Bone marrow (tissue), 2 donors: ENCODE measurements at regions not wholly inside any gene's neighbourhood (a gene's known extent, or its start where the extent isn't known, plus 50 kb on each side); places are given as distances from the start of the nearest gene placed in this dataset.
A peak's percentile ranks its signal among the peaks of the same experiment; 100 is the strongest.
"Not testable (repeated sequence)": the region's sequence is repeated elsewhere in the genome, so short reads cannot be mapped to it uniquely, and the experiment has no call there.

Experiments
- DNase-seq, 2 donors: peaks; one replicate each; lab custom pipeline; 2025; lab: John Stamatoyannopoulos, UW

DNA sequence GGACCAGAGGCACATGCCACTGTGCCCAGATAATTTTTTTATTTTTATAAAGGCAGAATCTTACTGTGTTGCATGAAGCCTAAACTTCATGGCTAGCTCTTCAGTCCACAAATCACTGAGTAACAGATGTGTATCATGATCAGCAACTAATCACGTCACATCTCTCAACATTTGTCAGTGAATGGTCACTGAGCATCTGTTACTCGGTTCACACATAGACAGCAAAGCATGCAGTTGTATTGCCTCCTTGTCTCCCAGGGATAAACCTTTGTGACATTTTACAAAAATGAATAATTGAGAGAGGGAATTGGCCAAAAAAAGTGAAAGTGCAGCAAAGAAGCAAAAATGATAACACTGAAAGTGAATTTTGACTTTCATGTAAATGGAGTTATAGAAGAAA lies 85.9 kb upstream of the BTG1 start:
- not testable (repeated sequence) for DNase-seq

DNA sequence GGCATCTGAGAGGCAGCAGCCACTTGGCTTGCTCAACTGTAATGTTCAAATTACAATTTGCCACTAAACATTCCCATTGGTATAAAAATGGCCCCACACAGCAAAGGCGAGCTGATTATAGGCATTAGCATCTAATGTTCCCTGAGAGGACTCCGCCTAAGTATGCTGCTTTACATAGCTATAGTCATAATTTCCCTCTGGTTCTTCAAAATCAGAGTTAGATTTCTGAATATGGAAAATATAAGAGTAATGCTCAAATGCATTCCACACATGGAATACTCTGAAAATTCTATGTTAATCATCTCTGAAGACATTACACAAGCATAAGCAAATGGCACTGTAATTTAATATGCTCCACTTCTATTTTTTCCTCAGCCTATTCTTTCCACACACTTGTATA lies 83.7 kb upstream of the BTG1 start:
- DNase-seq = no peak

GRCh38 chr12:92226961-92227360 lies 81.3 kb upstream of the BTG1 start:
- no peak for DNase-seq

DNA sequence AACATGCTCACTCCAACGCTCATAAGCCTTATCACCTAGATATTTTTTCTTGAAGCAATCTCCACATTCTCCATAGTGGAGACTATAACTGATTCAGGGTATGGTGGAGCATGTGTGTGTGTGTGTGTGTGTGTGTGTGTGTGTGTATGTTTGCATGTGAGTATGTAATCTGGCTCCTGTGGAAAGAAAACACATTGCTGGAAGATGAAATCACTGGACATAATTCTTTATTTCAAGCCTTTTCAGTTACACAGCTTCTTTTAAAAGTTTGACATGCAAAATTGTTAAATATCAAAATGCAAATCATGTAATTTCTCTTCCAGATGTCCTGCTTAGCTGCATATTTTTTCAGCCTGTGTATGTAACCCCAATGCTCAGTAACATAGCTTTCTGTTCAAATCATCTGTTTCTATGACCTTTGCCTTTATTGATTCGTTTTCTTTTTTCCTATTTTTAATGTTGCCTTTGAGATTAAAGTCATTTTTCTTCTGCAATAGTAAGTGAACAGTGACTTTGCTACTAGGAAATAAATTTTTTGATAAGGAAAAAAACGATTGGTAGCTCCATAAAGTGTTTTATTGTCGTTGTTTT lies 80.5 kb upstream of the BTG1 start:
- no peak for DNase-seq

- no peak for DNase-seq
Measured at GRCh38 chr12:92224685-92225331, 79.2 kb upstream of the BTG1 start.

DNA sequence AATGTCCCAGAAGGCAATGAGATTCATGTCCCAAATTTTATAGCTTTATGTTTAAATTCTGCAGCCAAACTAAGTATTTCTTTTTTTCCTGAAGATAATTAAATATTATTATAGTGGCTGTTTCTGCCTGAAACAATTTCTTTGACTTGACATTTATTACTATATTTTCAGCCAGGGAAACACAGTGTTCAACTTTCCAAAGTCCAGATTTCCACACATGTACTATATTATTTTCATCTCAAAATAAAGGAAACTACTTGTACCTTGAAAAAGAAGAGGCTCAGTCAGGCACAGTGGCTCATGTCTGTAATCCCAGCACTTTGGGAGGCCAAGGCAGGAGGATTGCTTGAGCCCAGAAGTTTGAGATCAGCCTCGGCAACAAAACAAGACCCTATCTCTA lies 77.8 kb upstream of the BTG1 start:
- no peak for DNase-seq

DNA sequence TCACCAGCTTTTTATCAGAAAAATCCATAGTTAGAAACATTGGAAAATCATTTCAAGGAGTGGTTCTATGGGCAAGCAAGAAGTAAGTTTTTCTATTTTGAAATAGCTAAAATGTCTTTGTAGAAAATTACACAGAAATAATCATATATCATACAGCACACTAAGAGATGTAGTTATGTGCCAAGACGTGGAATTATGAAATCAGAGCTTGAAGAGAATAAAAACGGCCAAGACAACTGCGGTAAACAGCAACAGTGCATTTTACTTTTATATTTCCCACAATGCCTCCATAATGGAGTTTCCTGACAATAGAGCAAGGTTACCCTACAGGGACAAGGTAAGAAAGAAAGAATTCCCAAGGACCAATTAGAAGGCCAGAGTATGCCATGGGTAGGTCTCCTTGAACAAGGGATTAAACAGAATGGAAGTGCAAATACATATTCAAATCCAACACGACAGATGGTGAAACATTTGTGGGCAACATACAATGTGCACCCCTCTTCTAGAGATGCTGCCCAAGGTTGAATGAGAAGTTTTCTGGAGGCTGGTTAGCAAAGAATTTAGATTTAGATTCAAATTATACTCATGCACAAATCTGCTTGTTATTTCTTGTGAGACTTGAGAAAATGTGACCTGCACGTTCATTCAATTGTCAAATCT lies 76.1 kb upstream of the BTG1 start:
- DNase-seq = no peak

DNA sequence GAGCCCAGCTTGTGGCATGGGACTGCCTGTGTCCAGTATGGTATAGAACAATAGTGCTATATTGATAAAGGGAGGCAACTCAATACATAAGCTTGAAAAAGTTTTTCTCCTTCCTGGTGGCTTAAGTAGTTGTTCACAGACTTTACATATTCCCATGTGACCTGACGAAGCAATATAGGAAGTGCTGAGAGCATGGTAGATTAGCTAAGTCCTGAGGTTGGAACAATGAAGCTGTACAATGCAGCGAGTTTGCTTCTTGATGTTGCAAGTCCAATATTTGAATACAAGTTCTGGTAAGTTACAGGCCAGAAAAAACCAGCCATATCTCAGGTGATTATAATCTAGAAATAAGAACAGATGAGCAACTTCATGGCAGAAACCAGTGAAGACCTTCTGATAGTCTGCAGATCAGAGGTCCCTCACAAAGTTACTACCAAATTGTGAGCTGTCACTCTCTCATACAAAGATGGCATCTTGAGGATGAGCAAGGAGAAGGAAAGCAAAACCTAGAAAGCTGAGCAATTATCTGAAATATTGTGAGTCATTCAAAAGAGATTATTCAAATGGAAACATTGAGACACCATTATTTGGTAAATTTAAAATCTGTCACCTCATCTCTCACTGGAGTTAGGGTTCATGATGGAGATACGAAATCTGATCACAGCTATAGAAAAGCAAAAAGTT lies 72.9 kb upstream of the BTG1 start:
- no peak for DNase-seq

GRCh38 chr12:92216092-92216491 lies 70.4 kb upstream of the BTG1 start:
- DNase-seq = no peak

DNA sequence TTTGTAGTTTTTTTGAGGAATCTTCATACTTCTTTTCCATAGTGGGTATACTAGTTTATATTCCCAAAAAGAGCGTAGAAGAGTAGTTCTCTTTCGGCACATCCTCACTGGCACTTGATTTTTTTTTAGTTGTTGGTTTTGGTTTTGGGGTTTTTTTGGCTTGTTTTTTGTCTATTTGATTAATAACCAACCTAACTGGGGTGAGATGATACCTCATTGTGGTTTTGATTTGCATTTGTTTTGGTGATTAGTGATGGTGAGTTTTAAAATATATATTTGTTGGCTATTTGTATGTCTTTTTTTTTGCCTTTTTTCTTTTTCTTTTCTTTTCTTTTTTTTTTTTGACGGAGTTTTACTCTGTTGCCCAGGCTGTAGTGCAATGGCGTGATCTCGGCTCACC lies 69.7 kb upstream of the BTG1 start:
- no peak for DNase-seq

DNA sequence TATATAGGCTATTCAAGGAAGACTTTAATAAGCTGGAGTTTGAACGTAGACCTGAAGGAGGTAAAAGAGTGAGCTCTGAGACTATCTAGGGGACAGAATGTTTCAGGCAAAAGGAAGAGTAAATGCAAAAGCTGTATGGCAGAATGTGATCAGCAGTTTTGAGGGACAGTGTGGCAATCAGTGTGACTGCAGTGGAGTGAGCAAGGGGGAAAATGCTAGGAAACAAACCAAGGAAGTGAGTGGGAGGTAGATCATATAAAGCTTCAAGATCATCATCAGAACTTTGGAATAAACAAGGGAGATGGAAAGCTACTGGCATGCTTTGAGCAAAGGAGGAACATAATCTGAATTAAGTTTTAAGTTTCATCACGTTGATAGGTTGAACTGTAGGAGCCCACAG lies 67.5 kb upstream of the BTG1 start:
- DNase-seq = no peak

GRCh38 chr12:92210071-92210470 lies 64.4 kb upstream of the BTG1 start:
- no peak for DNase-seq

GRCh38 chr12:92208613-92209121 lies 63.0 kb upstream of the BTG1 start:
- peak in 1 of 2 donors; percentile 61 for DNase-seq

DNA sequence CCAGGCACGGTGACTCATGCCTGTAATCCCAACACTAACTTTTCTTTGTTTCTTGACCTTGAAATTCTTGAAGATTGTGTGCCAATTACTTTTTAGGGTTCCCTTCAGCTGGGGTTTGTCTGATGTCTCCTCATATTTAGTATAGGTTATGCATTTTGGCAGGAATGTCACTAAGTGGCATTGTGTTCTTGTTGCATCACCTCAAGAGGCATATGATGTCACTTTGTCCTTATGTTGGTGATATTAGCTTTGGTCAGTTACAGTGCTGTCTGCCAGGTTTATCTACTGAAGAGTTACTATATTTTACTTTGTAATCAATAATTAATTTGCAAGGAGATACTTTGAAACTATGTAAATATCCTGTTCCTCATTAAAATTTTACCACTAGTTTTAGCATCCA lies 61.0 kb upstream of the BTG1 start:
- DNase-seq = no peak

DNA sequence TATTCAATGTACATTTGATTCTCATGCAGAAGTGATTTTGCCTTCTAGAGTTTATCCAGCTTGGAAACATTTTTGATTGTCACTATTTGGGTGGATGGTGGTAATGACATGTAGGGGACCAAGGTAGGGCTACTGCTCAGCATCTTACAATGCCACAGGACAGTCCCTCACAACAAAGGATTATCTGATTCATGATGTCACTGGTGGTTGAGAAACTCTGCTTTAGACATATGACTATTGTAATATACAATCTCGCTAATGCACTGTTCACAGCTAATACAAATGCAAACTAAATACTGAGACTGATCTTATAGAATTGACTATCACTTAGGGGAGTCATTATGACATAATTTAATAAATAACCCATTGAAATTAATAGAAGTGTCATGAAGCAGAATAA lies 60.4 kb upstream of the BTG1 start:
- DNase-seq = no peak

- no peak for DNase-seq
Measured at GRCh38 chr12:92199819-92200576, 54.4 kb upstream of the BTG1 start.

DNA sequence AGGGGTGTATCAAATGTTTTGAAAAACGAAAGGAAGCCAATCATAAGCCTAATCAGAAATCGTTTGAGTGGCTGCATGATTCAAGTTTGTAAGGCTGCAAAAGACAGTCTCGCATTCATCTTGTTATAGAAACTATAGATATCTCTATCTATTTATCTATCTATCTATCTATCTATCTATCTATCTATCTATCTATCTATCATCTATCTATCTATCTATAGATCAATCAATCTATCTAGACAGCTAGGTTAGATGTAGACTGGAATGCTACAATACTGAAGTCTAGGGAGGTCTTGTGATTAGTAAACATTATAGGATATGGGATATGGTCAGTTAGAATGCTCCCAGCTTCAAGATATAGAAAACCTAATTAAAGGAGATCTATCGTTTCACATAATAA lies 52.2 kb upstream of the BTG1 start:
- DNase-seq = no peak

- DNase-seq = no peak
Measured at GRCh38 chr12:92196368-92196767, 50.7 kb upstream of the BTG1 start.
